ENCODE measurements at regions not wholly inside any gene's neighbourhood (a gene's known extent, or its start where the extent isn't known, plus 50 kb on each side); places are given as distances from the start of the nearest gene placed in this dataset.
"Not testable (repeated sequence)": the region's sequence is repeated elsewhere in the genome, so short reads cannot be mapped to it uniquely, and the experiment has no call there.

- no peak for DNase-seq
These were observed 201.3 kb downstream of the AKAP7 start for GRCh38 chr6:131336596-131336995.

DNA sequence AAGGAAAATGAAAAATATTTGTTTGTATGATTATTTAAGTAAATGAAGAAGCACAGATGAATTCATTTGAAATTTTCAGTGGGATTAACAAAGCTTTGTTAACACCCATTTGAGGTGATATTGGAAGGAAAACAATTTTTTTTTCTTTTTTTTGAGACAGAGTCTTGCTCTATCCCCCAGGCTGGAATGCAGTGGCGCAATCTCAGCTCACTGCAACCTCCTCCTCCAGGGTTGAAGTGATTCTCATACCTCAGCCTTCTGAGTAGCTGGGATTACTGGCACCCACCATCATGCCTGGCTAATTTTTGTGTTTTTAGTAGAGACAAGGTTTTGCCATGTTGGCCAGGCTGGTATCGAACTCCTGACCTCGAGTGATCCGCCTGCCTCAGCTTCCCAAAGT lies 211.6 kb downstream of the AKAP7 start:
- DNase-seq, result not testable (repeated sequence)

GRCh38 chr6:131348572-131348971 lies 213.3 kb downstream of the AKAP7 start:
- no peak for DNase-seq

DNA sequence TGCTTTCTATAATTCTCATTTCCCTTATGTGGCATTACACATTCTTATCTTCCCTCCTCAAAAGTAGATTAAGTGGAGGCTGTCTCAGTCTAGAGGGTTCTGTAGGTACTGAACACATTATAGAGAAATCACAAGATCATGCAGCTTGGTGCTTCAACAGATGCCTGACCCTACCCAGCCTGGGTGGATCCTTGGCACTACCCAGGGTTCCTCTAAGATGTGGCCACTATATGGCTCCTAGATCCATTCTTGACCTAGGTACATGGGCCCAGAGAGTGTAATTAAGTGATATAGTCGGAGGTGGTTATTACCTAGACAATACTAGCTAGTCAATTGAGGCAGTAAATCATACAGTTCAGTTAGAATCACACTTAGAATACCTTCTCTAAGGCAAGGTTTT lies 213.9 kb downstream of the AKAP7 start:
- no peak for DNase-seq

DNA sequence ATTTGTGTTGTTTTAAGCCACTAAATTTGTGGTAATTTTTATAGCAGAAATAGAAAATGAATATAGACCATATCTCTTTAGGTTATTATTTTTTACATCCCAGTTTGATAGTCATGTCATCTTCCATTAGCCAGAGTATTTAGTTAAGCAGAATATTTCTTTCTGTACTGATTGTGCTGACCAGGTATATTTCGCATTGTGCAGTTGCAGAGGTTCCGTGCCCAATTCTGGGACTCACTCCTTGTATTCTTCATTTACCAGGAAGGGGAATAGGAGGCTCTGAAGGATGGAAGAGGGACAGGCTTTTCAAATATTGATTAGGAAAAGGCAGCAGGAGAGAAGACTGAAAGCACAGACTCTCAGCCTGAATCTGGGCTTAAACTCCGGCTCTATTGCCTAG lies 217.8 kb downstream of the AKAP7 start:
- DNase-seq, result no peak

DNA sequence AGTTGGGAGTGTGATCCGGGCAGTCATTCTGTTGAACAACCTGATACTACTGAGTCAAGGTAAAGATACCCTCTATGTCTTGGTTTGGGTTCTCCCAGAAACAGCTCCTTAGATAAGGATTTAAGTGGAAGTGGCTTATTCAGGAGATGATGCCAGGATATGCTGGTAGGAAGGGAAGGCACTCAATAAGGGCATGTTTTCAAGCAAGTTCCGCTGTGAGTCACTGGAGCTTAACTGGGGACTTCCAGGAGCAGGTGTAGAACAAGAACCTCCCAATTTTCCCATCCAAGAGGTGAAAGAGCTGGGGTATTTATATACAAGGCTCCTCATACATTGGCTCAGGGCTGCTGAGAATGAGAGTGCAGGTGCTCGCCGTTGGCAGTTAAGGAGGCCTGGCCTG lies 218.6 kb downstream of the AKAP7 start:
- no peak for DNase-seq

DNA sequence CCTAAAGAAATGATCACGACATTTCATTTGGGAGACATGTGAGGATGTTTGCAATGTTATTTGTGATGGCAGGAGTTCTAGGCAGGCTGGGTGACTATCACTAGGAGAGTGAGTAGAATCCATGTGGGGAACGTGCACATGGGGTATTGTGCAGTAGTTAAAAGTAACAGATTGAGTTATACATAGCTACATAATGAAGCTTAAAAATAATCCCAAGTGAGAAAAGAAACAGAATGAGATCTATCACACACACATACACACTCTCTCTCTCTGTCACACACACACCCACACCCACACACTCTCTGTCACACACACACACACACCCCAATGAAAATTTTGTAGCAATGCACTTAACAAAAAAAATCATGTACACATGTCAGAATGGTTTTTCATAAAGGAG lies 218.7 kb upstream of the ARG1 start:
- no peak for DNase-seq

- DNase-seq, result no peak
These were observed 216.9 kb upstream of the ARG1 start for GRCh38 chr6:131356161-131356560.

DNA sequence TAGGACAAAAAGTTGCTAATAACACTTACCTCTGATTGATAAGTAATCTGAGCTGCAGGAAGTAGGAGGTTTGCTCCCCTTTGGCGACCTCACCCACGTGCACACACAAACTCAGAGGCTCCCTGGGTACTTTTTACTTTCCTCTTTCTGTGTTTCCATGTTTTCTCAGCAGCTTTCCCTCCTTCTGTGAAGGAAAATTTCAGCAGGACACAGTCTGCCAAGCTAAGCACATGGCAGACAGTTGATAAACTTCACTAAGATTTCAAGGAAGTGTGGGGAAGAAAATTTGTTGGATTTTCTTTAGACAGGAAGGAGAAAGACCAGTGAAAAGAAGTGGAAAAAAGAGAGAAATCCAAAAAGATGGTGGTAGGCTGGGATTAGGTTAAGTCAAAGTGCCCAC lies 215.5 kb upstream of the ARG1 start:
- no peak for DNase-seq

- DNase-seq, result no peak
These were observed 211.0 kb upstream of the ARG1 start for GRCh38 chr6:131362070-131362469.

DNA sequence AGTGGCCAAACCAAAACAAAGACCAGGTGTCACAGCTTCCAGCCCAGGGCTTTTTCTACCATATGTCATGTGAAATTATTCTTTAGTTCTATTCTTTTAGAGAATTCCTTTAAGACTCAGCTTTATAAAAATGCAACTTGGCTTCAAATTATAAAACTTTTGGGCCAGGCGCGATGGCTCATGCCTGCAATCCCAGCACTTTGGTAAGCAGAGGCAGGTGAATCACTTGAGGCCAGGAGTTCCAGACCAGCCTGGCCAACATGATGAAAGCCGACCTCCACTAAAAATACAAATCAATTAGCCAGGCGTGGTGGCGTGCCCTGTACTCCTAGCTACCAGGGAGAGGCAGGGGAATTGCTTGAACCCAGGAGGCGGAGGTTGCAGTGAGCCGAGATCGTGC lies 210.3 kb upstream of the ARG1 start:
- no peak for DNase-seq

DNA sequence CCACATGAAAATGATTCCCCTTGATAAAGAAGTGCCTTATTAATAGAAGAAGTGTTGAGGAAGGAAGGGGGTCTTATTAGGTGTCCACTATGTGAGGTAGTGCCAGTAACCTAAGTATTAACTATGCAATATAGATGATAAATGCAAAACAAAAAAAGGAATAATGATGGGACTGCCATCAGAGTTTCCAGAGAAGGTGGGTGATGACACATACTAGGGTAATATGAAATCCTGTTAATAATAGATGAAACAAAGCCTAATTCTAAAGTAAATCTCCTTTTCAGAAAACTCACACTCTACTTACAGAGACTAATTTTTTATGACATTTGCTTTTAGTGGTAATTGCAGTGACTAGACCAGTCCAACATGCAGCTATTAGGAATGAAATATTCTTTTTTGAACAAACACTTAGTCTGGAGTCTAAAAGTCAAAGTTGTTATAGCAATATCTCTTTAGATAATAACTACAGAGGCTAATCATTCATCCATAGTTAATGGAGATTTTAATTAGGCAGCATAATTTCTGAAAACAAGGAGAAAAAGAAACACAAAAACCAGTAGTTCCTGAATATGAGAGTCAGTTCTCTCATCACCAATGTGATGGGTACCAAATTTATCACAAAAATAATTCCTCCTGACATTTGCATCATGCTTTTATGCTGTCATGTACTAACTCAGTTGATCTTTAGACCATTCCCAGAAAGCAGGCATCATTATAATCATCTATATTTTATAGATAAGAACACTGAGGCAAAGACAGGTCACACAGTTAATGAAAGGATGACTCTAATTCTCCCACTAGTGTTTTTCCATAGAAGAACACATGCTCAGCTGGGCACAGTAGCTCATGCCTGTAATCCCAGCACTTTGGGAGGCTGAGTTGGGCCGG lies 208.8 kb upstream of the ARG1 start:
- DNase-seq, result no peak

- no peak for DNase-seq
These were observed 206.8 kb upstream of the ARG1 start for GRCh38 chr6:131366223-131366622.

DNA sequence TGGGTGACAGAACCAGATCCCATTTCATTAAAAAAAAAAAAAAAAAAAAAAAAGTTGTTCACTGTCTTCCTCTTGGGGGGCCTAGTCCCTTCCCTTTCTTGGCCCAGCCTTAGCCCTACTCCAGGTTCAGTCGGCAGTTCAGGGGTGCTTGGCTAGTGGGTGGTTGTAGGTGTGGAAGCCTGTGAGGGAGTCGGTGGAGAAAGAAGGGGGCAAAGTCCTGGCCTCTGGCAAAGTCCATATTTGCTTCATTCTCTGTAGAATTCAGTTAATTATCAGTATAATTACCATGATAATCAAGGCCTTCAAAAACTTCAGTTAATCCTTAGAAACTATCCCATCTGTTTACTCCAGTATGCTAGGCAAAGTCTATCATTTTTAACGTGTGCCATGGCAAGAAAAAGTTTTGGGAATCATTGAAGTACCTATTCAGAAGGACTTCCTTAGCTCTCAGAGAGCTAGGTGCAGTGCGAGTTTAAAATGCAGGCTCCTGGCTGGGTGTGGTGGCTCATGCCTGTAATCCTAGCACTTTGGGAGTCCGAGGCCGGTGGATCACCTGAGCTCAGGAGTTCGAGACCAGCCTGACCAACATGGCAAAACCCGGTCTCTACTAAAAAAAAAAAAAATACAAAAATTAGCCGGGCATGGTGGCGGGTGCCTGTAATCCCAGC lies 205.7 kb upstream of the ARG1 start:
- DNase-seq, result no peak

- no peak for DNase-seq
These were observed 204.7 kb upstream of the ARG1 start for GRCh38 chr6:131368198-131368911.

- DNase-seq, result no peak
These were observed 200.5 kb upstream of the ARG1 start for GRCh38 chr6:131372535-131372934.

DNA sequence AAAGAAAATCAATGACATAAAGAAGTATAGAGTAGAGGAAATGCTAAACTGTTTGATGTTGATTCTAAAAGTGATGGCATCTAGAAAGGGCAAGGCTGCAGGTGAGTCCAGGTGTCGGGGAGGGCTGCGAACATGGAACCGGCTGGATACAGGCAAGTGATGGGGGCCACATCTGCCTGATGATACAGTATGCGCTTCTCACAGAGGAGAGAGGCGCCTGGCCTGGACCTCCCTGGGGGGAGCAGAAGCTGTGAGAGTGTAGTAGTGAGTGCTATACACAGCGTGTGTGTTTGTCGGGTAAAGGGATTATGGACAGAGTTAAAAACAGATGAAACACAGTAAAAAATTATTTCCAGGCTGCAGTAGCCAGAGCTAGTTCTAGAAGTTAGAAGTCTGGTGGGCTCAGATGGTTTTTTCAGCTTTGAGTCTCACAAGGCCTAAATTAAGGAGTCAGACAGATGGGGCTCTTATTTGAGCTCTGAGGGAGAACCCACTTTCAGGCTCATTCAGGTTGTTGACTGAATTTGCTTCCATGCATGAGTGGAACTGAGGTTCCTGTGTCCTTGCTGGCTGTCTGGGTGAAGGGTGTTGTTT lies 195.8 kb upstream of the ARG1 start:
- DNase-seq, result peak; percentile 0

GRCh38 chr6:131378874-131379273 lies 194.2 kb upstream of the ARG1 start:
- no peak for DNase-seq

DNA sequence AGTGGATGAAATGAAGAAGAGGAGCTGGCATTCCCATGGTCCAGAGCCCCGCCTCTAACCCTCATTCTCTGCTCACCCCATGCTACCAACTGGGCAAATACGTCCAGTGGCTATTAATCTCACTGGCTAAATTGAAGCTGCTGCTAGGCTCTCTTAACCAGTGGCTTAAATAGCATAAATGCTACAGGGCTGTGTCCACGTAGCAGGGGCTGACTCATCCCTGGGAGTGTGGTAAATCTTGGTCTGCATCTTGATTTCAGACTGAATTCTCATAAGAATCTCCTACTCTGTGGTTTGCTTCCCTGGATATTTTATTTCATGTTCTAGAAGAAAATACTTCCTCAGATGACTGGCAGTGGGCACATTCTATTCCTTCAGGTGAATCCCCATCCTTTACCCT lies 193.1 kb upstream of the ARG1 start:
- DNase-seq, result no peak

DNA sequence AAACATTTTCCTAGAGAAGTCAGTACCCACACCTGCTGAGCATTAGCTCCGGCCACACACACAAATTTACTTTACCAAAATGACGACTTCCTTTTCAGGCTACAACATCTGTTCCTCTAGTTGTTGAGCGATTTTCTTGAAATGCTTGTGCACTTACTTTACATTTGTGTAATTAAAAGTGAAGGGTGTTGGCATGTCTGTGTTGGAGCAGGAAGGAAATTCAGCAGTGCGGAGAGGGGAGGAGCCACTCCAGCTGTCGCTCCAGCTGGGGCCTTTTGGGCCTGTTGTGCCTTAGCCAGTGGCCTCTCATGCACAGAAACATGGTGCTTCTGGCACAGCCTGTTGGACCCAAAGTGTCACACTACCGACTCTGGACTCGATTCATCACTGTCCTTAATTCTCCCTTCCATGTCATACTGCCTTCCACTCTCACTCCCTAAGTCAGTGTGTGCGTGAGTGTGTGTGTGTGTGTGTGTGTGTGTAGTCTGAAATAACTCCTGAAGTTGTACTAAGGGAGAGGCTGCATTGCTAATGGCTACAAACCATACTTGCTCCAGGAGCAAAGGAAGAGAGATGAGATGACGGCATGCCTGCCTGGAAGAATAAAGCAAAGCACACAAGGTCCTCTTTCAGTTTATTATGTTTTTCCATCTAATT lies 191.8 kb upstream of the ARG1 start:
- no peak for DNase-seq

- DNase-seq, result no peak
These were observed 191.3 kb upstream of the ARG1 start for GRCh38 chr6:131381709-131382093.

DNA sequence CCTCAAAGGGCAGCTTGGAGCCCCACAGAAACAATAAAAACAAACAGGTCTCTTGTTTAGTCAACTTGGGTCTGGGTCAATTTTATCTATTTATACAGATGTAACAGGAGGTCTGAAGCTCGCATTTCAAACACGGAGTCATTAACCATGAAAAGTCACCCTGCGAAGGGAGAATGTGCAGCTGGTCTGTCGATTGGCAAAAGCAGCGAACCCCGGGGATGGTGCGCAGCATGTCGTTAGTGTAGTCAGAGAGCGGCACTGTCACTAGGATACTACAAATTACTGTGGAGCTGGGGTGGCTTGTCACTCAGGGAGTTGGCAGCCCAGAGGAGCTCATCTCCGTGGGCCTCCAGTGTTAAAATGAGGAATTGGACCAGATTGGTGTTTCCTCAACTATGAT lies 190.4 kb upstream of the ARG1 start:
- DNase-seq, result no peak

Measured in central memory CD4-positive, alpha-beta T cell (primary cell).